Right ventricle myocardium superior (tissue), 1 donor: ENCODE measurements at regions not wholly inside any gene's neighbourhood (a gene's known extent, or its start where the extent isn't known, plus 50 kb on each side); places are given as distances from the start of the nearest gene placed in this dataset.
A peak's percentile ranks its signal among the peaks of the same experiment; 100 is the strongest.
"Not testable (repeated sequence)": the region's sequence is repeated elsewhere in the genome, so short reads cannot be mapped to it uniquely, and the experiment has no call there.

Experiments used
- ATAC-seq: fragments of 200-7000 bp; cut with Tn5 transposase; one replicate; pipeline ENCODE4 v1.9.1; 2020; ENCODE audit warnings: mild to moderate bottlenecking; ENCODE audit not compliant: poor library complexity
- DNase-seq: peaks from one replicate; pipeline ENCODE4 v3.0.0-alpha.2; 2020
- intact Hi-C: fragments of 100-400 bp; cut with DNase I; formaldehyde crosslinking; loops from one replicate; pipeline ENCODE4 v1.11.2; 2022
- donor health status: DM: no; HTN: yes; CAD: no; lungs with severe emphysema.

DNA sequence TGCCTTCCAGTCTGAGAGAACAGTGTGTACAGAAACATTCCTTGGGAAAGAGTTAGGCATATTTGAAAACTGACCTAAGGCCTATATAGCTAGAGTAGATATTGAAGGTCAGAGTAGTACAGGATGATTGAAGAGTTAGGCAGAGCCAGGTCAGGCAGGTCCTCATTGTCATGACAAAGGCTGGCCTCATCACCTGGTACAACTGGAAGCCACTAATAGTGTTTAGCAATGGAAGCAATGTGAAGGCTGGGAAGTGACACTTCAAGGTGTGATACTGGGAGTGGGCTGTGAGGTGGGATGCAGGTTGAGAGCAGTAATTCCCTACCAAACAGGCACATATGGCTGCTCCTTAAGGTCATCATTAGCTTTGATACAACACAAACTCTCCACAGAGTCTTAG lies 123.6 kb upstream of the CCNH start:
- ATAC-seq = no peak
- DNase-seq = no peak
- intact Hi-C loops = no loop called here

DNA sequence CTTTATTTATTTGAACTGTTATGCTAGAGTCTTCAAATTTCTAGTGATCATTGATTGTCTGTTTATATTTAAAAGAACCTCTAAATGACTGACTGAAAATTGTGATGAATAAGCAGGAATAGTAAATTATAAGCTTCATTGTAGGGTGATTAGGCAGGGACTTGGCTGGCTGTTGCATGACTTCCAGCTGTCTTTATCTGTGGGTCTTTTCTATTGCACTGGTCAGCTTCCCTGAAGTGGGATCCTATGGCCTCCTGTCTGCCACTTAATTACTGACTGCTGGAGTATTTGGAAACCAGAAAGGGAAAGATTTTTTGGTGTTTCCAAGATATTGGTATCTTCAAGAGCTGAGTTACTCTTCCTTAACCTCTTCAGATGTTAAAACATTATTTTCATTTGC lies 123.0 kb upstream of the CCNH start:
- DNase-seq = no peak
- intact Hi-C loops = no loop called here
- no peak for ATAC-seq

DNA sequence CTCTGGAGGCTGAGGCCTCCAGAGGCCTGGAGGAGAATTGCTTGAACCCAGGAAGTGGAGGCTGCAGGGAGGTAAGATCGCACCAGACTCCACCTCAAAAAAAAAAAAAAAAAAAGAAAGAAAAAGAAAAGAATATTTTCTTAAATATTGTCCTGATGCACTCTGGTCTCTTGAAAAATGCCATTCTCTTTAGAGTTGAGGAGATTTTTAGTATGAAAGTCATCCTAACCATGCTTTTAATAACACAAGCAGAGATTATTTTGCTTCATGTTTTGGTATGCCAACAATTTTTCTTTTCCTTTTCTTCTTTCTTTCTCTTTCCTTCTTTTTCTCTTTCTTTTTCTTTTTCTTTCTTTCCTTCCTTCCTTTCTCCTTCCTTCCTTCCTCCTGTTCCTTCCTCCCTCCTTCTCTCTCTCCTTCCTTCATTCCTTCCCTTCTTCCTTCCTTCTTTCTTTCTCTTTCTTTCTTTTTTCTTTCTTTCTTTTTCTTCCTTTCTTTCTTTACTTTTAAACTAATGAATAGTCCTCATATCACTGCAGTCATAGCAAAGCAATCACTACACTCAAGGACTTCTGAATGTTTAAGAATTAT lies 116.9 kb upstream of the CCNH start:
- ATAC-seq (no peak), DNase-seq (no peak)
- intact Hi-C loops = no loop called here

DNA sequence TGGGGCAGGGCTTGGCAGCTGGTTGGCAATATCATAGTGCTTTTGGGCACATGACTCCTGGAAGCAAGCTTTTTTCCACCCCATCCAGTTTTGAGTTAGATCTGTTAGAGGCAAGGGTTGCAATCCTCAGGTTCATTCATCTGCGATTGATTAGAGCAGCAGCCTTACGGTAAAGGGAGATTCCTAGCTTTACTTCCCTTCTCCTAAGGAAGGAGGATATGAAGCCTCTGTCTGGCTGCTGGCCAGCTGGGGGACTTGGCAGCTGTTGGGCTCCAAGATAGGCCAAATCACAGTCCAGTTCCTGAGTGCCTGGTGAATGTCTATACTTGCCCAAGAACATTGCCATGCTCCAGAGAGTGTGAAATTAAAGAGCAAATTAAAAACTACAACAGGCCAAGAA lies 113.4 kb upstream of the CCNH start:
- no peak for ATAC-seq
- intact Hi-C loops = no loop called here
- DNase-seq = no peak

GRCh38 chr5:87524217-87524616 lies 111.5 kb upstream of the CCNH start:
- no peak for ATAC-seq
- intact Hi-C loops = no loop called here
- no peak for DNase-seq

DNA sequence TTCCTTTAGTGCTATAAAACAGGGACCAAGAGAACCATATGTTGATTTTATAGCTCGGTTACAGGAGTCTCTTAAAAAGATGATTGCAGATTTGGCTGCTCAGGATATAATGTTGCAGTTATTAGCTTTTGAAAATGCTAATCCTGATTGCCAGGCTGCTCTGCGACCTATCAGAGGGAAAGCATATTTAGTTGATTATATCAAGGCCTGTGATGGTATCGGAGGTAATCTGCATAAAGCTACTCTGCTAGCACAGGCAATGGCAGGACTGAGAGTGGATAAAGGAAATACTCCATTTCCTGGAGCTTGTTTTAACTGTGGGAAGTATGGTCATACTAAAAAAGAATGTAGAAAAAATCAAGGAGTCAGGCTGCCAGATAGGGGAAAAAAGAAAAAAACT lies 99.0 kb upstream of the CCNH start:
- DNase-seq, intact Hi-C loops, ATAC-seq: not testable (repeated sequence)

GRCh38 chr5:87503004-87503403 lies 90.3 kb upstream of the CCNH start:
- ATAC-seq (no peak), DNase-seq (no peak)
- intact Hi-C loops = no loop called here

DNA sequence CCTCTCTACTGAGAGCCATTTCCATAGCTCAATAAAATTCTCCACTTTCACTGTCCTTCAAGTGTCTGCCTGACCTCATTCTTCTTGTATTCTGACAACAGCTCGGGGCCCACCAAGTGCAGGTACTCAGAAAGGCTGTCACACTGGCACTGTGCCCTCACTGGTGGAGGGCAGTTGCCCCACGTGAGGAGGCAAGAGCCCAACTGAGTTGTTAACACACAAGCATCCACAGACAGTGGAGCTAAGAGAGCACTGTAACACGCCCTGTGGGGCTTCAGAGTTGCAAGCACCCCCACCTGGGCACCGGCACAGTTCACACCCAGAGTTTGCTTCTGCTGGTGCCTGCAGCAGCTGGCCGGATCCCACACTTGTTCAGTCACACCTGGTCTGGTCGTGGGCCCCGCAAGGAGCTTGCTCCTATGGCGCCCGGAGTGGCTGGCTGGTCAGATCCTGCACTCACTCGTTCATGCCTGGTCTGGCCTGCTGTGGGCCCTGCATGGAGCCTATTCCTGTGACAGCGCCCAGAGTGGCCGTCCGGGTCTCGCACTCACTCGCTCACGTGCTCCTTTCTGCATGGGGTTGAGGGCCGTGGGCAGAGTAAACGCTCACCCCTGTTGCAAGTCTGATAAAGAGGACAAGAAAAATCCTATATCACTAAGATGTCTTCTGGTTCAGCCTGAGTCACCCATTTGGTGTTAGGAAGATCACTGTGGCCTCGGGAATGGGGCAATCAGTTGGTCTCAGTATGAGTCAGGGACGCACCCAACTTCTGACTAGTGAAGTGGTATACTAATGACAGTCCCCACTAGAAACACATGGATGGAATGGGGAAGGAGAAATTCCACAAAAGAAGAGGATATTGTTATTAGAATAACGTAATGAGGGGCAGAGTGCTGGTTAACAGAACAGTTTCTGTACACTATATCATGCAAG lies 87.0 kb upstream of the CCNH start:
- peak; percentile 34 for DNase-seq
- no peak for ATAC-seq
- intact Hi-C loops = no loop called here
